HEK293 (cell line): ENCODE measurements at regions not wholly inside any gene's neighbourhood (a gene's known extent, or its start where the extent isn't known, plus 50 kb on each side); places are given as distances from the start of the nearest gene placed in this dataset.

Source experiments
- CTCF ChIA-PET: fragments of 350-600 bp; formaldehyde crosslinking; extraction: SDS; loops from one replicate; lab custom pipeline; 2021; ENCODE audit warnings: antibody characterized with exemption; lab: Yijun Ruan, JAX
- POLR2A ChIA-PET: fragments of 300-600 bp; formaldehyde crosslinking; extraction: SDS; loops from one replicate; lab custom pipeline; 2020; ENCODE audit warnings: antibody characterized with exemption, inconsistent platforms; lab: Yijun Ruan, JAX
- H3K27ac ChIP-seq: fragments of 200-500 bp; sonication (Bioruptor generic); 2 replicates; pipeline ENCODE4 v1.5.1; 2014; ENCODE audit warnings: low read depth, low read length, control low read depth, inconsistent platforms; ENCODE audit errors: extremely low read depth
- H3K36me3 ChIP-seq, 2 experiments: fragments of 200-500 bp in 1 of 2; sonication (Bioruptor generic) in 1 of 2; 1 replicate in 1 of 2; 2 replicates in 1 of 2; pipeline ENCODE4 v1.5.1; 2014 to 2017; ENCODE audit warnings: inconsistent platforms in 2 of 2, low read length in 2 of 2; ENCODE audit not compliant: control insufficient read depth in 2 of 2, insufficient read depth in 1 of 2
- H3K4me1 ChIP-seq: fragments of 200-500 bp; sonication (Bioruptor generic); 2 replicates; pipeline ENCODE4 v1.5.1; 2014; ENCODE audit warnings: mild to moderate bottlenecking, low read length, inconsistent platforms; ENCODE audit not compliant: control insufficient read depth, insufficient read depth
- H3K4me3 ChIP-seq: 2 replicates; pipeline ENCODE4 v1.5.1; 2011; ENCODE audit warnings: low read depth, mild to moderate bottlenecking, control low read depth, low read length, moderate library complexity
- H3K9me3 ChIP-seq: fragments of 200-500 bp; sonication (Bioruptor generic); 2 replicates; pipeline ENCODE4 v1.5.1; 2014; ENCODE audit warnings: low read depth, low read length, inconsistent platforms; ENCODE audit not compliant: control insufficient read depth, insufficient read depth
- AEBP2 ChIP-seq: fragments of 450-650 bp; formaldehyde crosslinking; IDR thresholded peaks from 2 replicates; pipeline ENCODE4 v1.5.1; 2016; ENCODE audit warnings: missing biosample characterization, missing genetic modification characterization, borderline replicate concordance
- EGR2 ChIP-seq: fragments of 450-650 bp; formaldehyde crosslinking; IDR thresholded peaks from 2 replicates; pipeline ENCODE4 v1.5.1; 2016; ENCODE audit warnings: low read depth, missing biosample characterization, missing genetic modification characterization
- OSR2 ChIP-seq: fragments of 450-650 bp; formaldehyde crosslinking; IDR thresholded peaks from 2 replicates; pipeline ENCODE4 v1.5.1; 2016; ENCODE audit warnings: missing biosample characterization, missing genetic modification characterization
- SCRT2 ChIP-seq: fragments of 450-650 bp; formaldehyde crosslinking; IDR thresholded peaks from 2 replicates; pipeline ENCODE4 v1.5.1; 2016; ENCODE audit warnings: missing biosample characterization, missing genetic modification characterization
- TRIM28 ChIP-seq: IDR thresholded peaks from 2 replicates; pipeline ENCODE4 v1.6.1; 2011; ENCODE audit warnings: low read length, control low read depth, borderline replicate concordance
- WT1 ChIP-seq: fragments of 450-650 bp; formaldehyde crosslinking; IDR thresholded peaks from 2 replicates; pipeline ENCODE4 v1.5.1; 2016; ENCODE audit warnings: missing biosample characterization, missing genetic modification characterization
- ZBTB21 ChIP-seq: fragments of 450-650 bp; formaldehyde crosslinking; IDR thresholded peaks from 2 replicates; pipeline ENCODE4 v1.5.1; 2017; ENCODE audit warnings: missing biosample characterization, missing genetic modification characterization
- ZEB2 ChIP-seq: fragments of 450-650 bp; formaldehyde crosslinking; IDR thresholded peaks from 2 replicates; pipeline ENCODE4 v1.5.1; 2016; ENCODE audit warnings: missing biosample characterization, missing genetic modification characterization
- ZFHX2 ChIP-seq: fragments of 450-650 bp; formaldehyde crosslinking; conservative IDR thresholded peaks from 2 replicates; pipeline ENCODE4 v1.5.1; 2016; ENCODE audit warnings: missing biosample characterization, missing genetic modification characterization
- ZNF114 ChIP-seq: fragments of 450-650 bp; formaldehyde crosslinking; IDR thresholded peaks from 2 replicates; pipeline ENCODE4 v1.5.0; 2017; ENCODE audit warnings: missing biosample characterization, missing genetic modification characterization
- ZNF121 ChIP-seq: fragments of 450-650 bp; formaldehyde crosslinking; IDR thresholded peaks from 2 replicates; pipeline ENCODE4 v1.5.1; 2016; ENCODE audit warnings: missing biosample characterization, missing genetic modification characterization
- ZNF138 ChIP-seq: fragments of 450-650 bp; formaldehyde crosslinking; IDR thresholded peaks from 2 replicates; pipeline ENCODE4 v1.5.1; 2016; ENCODE audit warnings: missing biosample characterization, missing genetic modification characterization, borderline replicate concordance
- ZNF155 ChIP-seq: fragments of 450-650 bp; formaldehyde crosslinking; IDR thresholded peaks from 2 replicates; pipeline ENCODE4 v1.5.1; 2016; ENCODE audit warnings: missing biosample characterization, missing genetic modification characterization
- ZNF157 ChIP-seq: fragments of 450-650 bp; formaldehyde crosslinking; IDR thresholded peaks from 2 replicates; pipeline ENCODE4 v1.5.1; 2016; ENCODE audit warnings: missing biosample characterization, missing genetic modification characterization
- ZNF202 ChIP-seq: fragments of 450-650 bp; formaldehyde crosslinking; IDR thresholded peaks from 2 replicates; pipeline ENCODE4 v1.5.1; 2016; ENCODE audit warnings: missing biosample characterization, missing genetic modification characterization, borderline replicate concordance
- ZNF280D ChIP-seq: fragments of 450-650 bp; formaldehyde crosslinking; IDR thresholded peaks from 2 replicates; pipeline ENCODE4 v1.5.1; 2016; ENCODE audit warnings: missing biosample characterization, missing genetic modification characterization
- ZNF302 ChIP-seq: fragments of 450-650 bp; formaldehyde crosslinking; IDR thresholded peaks from 2 replicates; pipeline ENCODE4 v1.5.1; 2016; ENCODE audit warnings: missing biosample characterization, missing genetic modification characterization, low read depth
- ZNF391 ChIP-seq: fragments of 450-650 bp; formaldehyde crosslinking; IDR thresholded peaks from 2 replicates; pipeline ENCODE4 v1.5.1; 2016; ENCODE audit warnings: low read depth, missing biosample characterization, missing genetic modification characterization, borderline replicate concordance
- ZNF394 ChIP-seq: fragments of 450-650 bp; formaldehyde crosslinking; IDR thresholded peaks from 2 replicates; pipeline ENCODE4 v1.5.1; 2016; ENCODE audit warnings: missing biosample characterization, missing genetic modification characterization, mild to moderate bottlenecking, moderate library complexity, borderline replicate concordance
- ZNF529 ChIP-seq: fragments of 450-650 bp; formaldehyde crosslinking; IDR thresholded peaks from 2 replicates; pipeline ENCODE4 v1.5.1; 2017; ENCODE audit warnings: missing genetic modification characterization, missing biosample characterization; ENCODE audit not compliant: insufficient replicate concordance
- ZNF560 ChIP-seq: fragments of 450-650 bp; formaldehyde crosslinking; IDR thresholded peaks from 2 replicates; pipeline ENCODE4 v1.5.1; 2017; ENCODE audit warnings: missing biosample characterization, missing genetic modification characterization, borderline replicate concordance
- ZNF664 ChIP-seq: fragments of 450-650 bp; formaldehyde crosslinking; IDR thresholded peaks from 2 replicates; pipeline ENCODE4 v1.5.1; 2016; ENCODE audit warnings: missing biosample characterization, missing genetic modification characterization
- ZNF670 ChIP-seq: fragments of 450-650 bp; formaldehyde crosslinking; IDR thresholded peaks from 2 replicates; pipeline ENCODE4 v1.5.1; 2016; ENCODE audit warnings: missing biosample characterization, missing genetic modification characterization, low read depth
- ZNF701 ChIP-seq: fragments of 450-650 bp; formaldehyde crosslinking; IDR thresholded peaks from 2 replicates; pipeline ENCODE4 v1.5.1; 2016; ENCODE audit warnings: missing biosample characterization, missing genetic modification characterization
- ZNF704 ChIP-seq: fragments of 450-650 bp; formaldehyde crosslinking; IDR thresholded peaks from 2 replicates; pipeline ENCODE4 v1.5.1; 2016; ENCODE audit warnings: missing biosample characterization, missing genetic modification characterization
- ZNF768 ChIP-seq: fragments of 450-650 bp; formaldehyde crosslinking; IDR thresholded peaks from 2 replicates; pipeline ENCODE4 v1.5.1; 2018; ENCODE audit warnings: missing biosample characterization, mild to moderate bottlenecking, missing genetic modification characterization
- ZNF785 ChIP-seq: fragments of 450-650 bp; formaldehyde crosslinking; IDR thresholded peaks from 2 replicates; pipeline ENCODE4 v1.5.1; 2016; ENCODE audit warnings: missing biosample characterization, missing genetic modification characterization
- ZSCAN23 ChIP-seq: fragments of 450-650 bp; formaldehyde crosslinking; IDR thresholded peaks from 2 replicates; pipeline ENCODE4 v1.5.1; 2016; ENCODE audit warnings: missing biosample characterization, missing genetic modification characterization
- ZSCAN30 ChIP-seq: fragments of 450-650 bp; IDR thresholded peaks from 2 replicates; pipeline ENCODE4 v1.5.1; 2018; ENCODE audit warnings: missing biosample characterization, mild to moderate bottlenecking, missing genetic modification characterization, moderate library complexity

GRCh38 chr17:70736375-70736957 is 567.1 kb downstream of the KCNJ2 start:
- ChIA-PET POLR2A (no interaction called here), CTCF (interaction anchor here (0.6 kb wide), 1 partner anchor 22 kb away, joined by 3 read pairs; no protein-coding TSS in a partner anchor)
- Histone ChIP-seq H3K4me1 (no peaks in the 10 kb centered on the region), H3K36me3 (no peaks in the 10 kb centered on the region), H3K4me3 (no peak overlapping the region), H3K27ac (no peak overlapping the region), H3K9me3 (no peaks in the 10 kb centered on the region)
- TF ChIP-seq ZSCAN23 (no peak), ZNF704 (no peak), ZEB2 (tag by site-specific recombination) (no peak), ZNF202 (tag by site-specific recombination) (no peak), ZNF114 (tag by site-specific recombination) (no peak), ZFHX2 (tag by site-specific recombination) (no peak), ZNF155 (tag by site-specific recombination) (no peak), ZNF560 (tag by site-specific recombination) (no peak), ZNF391 (tag by site-specific recombination) (no peak), ZNF670 (tag by site-specific recombination) (no peak), ZNF157 (tag by site-specific recombination) (no peak), SCRT2 (tag by site-specific recombination) (no peak), ZNF302 (tag by site-specific recombination) (no peak)

- POLR2A ChIA-PET: no interaction called here
- Histone ChIP-seq H3K4me3 (no peak overlapping the region), H3K4me1 (no peaks in the 10 kb centered on the region), H3K36me3 (no peaks in the 10 kb centered on the region), H3K27ac (no peak overlapping the region), H3K9me3 (no peaks in the 10 kb centered on the region)
- TF ChIP-seq ZNF785 (no peak), ZNF121 (no peak), OSR2 (tag by site-specific recombination) (no peak), ZNF280D (no peak), ZNF529 (tag by site-specific recombination) (no peak), AEBP2 (tag by site-specific recombination) (no peak), ZSCAN30 (tag by site-specific recombination) (no peak), ZNF701 (no peak), EGR2 (tag by site-specific recombination) (no peak), ZNF664 (tag by site-specific recombination) (no peak), ZNF394 (no peak), ZBTB21 (no peak), WT1 (tag by site-specific recombination) (no peak), TRIM28 (no peak), ZNF768 (tag by site-specific recombination) (no peak), ZNF138 (no peak)
- CTCF ChIA-PET: no interaction called here
These were observed 569.7 kb downstream of the KCNJ2 start for GRCh38 chr17:70739065-70739464.
